GM18502 (cell line): ENCODE measurements at regions not wholly inside any gene's neighbourhood (a gene's known extent, or its start where the extent isn't known, plus 50 kb on each side); places are given as distances from the start of the nearest gene placed in this dataset.

Experiments used
- ATAC-seq: cut with Tn5 transposase; IDR thresholded peaks from one replicate; pipeline ENCODE4 v1.9.1; 2021; ENCODE audit warnings: mild to moderate bottlenecking; ENCODE audit not compliant: unreplicated experiment, poor library complexity

DNA sequence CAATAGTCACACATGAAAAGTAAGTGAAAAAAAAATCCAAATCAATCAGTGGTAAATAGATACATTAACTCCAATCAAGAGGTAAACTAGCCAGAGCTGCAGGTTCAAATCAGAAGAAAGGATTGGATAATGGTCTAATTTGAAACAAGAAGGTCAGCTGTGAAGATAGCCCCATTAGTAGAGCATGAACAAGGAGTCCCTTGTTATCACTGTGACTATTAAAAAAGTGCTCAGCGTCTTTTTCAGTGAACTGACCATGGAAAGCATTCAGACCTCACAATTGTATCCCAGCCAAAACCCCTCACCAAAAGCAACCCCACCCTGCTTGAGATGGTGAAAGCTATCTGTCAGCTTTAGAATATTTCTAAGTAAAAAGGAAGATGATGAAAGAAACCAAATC lies 125.0 kb upstream of the EGLN3 start:
- no peak for ATAC-seq

DNA sequence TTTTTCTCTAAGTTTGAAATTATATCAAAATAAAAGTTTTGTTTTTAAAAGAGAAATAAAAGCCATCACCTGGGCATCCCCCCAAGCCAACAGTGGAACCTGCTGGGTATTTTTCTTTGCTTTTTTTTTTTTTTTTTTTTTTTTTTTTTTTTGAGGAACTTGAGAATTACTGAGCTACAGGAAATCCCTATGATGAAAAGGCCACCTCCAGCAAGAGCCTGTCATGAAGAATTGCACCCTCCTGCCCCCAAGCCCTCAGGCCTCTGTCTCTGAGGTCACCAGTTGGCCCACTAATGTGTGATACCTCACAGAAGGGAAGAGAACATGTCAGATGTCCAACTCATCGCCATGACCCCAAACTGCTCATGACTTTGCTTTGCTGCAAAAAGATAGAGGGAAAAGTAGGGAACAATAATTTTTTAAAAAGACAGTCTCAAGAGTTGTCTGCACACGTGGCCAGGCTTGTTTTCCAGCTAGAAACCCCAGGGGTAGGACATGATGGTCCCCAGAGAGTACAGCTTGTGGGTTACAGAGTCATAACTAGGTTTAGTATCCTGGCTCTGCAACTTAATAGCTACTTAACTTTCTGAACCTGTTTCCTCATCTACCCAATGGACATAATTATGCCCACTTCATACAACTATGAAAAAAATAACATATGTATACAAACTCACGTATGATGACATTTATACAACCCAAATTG lies 124.3 kb upstream of the EGLN3 start:
- ATAC-seq: peak; percentile 76

DNA sequence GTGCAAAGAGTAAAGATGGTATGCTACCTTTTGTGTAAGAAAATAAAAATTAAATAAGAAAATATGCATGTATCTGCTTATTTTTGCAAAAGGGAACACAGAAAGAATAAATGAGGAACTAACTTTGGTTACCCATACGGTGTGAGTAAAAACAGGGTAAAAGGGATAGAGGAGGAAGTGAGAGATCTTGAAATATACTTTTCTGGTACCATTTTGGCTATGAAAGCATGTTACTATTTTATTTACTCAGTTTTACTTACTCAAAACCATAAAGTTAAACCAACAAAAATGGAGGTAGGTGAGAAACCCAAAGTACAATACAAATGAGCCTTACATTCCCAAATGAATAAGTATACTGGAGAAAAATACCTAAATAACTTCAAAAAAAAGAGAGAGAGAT lies 122.0 kb upstream of the EGLN3 start:
- no peak for ATAC-seq

DNA sequence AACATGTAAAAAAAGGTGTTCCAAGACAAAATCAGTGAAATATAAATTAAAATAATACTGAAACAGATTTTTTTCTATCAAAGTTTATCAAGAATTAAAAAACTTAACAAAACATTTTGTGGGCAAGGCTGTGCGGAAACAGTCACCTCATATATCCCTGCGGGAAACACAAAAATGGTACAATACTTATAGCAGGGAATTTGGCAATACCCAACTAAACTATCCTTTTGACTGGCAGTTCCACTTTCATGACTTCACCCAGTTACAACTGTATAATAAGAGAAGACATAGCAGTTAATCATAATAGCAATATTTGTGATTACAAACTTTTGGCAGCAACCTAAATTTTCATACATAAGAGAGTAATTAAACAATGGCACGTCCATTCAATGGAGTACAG lies 121.5 kb upstream of the EGLN3 start:
- ATAC-seq: no peak

DNA sequence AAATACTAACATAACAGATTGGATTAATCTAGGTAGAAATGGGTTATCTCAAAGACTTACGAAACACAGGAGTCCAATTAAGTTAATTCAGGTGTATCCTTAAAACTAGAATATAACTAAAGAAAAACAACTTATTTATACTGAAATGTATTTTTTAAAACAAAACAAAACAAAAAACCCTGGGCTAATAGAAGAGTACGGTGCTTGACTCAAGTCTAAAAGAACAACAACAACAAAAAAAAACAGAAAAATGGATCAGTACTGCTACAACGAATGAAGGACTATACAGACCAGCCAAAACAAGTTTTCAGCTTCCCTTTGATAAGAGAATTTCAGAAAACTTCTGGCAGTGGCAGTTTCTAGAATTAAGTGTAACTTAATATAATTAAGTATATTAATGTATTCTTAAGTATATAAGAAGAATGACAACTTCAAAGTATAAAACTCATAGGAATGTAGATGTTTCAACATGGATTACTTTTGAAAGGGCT lies 120.1 kb upstream of the EGLN3 start:
- no peak for ATAC-seq

DNA sequence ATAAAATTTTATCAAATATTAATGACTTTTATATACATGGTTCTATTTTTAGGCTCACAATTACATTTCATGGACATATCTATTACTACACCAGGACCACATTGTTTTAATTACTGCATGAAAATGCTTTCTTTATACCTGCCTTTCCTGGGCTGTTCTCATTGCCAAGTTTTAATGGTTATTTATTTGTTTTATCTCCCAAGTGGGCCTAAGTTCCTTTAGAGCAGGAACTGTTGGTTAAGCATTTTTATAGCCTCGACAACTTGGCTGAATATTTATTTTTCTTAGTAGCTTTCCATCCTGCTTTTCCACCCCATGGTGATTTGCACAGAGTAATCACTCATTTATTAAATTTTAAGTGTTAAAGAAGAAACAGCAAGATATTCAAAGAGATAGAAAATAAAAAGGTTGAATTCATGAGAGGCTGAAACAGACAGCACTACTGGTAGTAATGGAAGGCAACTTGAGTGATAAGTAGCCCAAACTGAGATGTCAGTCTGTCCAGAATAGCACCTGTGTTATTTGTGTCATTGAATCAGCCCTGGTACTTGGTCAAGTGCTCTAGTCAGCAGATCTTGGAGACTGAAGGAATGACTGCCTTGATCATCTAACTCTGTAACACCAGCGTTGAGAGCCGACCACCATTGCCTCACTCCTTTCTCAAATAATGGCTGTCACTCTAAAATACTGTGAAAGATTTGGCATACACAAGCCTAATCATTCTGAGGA lies 119.1 kb upstream of the EGLN3 start:
- ATAC-seq: no peak

DNA sequence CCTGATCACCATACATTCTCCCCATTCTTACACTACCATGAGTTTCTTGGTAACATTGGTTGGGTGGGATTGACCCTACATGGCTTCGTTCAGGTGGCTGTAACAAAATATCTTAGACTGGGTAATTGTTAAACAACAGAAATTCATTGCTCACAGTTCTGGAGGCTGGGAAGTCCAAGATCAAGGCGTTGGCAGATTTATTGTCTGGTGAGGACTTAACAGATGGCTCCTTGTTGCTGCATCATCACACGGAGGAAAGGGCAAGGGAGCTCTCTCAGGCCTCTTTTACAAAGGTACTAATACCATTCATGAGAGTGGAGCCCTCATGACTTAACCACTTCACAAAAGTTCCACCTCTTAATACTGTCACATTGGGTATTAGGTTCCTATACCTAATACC lies 116.7 kb upstream of the EGLN3 start:
- no peak for ATAC-seq

DNA sequence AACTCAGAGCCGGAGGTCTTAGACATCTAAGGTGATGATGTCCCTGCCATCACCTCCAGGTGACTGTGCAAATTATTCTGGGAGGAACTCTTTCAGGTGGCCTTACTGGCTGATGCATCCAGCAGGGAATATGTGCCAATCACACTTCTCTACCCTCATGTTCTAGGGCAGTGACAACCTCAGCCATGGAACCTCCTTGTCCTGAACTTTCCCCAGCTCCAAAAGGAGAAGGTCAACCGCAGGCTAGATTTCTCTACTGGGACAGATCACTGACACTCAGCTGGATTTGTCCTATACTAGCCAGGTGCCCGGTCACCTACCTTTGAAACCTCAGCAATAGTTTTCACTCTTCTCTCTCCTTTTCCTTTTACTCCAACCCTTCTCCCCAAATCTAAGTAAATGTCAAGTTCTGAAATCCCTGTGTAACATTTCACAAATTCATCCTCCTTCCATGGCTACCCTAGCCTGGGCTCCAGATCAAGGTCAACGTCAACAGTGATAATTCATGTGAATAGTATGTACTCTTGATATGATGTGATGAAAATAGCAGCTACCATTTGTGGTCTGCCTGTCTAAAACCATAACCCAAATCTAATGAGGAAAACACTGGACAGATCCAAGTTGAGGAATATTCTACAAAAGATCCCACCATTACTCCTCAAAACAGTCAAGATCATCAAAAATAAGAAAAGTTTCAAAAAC lies 115.0 kb upstream of the EGLN3 start:
- ATAC-seq: no peak

DNA sequence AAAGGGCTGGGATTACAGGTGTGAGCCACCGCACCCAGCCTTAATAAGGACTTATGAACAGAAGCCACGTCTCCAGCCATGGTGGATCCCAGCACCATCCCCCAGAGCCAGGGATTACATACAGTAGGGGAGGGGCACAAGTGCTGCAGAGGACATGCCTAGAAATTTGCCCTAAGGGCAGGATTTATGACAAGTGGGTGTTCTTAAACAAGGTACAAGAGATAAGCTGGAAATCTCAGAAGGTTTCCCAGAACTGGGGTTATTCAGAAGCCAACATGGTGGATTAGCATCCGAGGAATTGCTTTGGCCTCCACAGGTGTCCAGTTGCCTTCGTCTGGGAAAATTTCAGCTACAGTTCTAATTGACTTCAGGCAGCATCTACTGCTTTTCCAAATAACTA lies 114.4 kb upstream of the EGLN3 start:
- no peak for ATAC-seq

DNA sequence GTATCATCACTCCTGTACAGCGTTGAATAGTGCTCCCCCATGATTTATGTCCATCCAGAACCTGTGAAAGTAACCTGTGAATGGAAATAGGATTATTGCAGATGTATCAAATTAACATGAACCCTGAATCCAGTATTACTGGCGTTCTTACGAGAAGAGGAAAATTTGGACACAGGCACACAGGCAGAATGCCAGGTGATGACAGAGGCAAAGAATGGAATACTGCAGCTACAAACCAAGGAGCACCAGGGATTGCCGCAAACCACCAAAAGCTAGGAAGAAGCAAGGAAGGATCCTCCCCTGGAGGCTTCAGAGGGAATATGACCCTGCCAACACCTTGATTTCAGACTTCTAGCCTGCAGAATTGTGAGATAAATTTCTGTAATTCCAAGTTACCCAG lies 113.5 kb upstream of the EGLN3 start:
- no peak for ATAC-seq

DNA sequence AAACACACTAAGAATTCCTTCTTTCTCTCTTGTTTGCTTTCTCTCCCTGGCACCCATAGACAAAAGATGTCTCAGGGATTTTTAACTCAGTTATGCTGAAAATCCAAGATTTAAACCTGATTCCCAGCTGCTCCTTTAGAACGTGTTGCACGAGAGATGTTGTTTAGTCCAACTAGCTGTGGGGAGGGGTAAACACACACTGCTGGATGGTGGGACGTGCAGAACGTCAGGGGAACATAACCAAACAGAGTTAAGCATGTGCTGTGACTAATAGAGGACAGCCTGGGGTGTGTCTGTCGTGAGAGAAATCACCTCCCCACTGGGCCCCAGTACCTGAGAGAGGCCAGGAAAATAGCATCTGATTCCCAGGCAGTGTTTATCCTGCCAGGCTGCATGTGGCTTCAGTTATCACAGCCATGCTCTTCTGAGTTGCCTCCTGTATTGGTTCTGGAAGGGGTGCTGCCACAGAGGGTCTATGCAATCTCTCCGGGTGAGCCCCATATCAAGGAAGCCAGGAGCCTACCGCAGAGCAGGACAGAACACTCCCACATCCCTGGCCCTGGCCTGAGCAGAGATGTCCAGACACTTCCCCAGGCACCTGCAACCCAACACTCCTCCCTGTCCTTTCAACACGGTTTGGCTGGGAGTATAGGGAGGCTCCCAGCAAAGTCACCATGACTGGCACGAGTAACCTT lies 112.7 kb upstream of the EGLN3 start:
- ATAC-seq: no peak

DNA sequence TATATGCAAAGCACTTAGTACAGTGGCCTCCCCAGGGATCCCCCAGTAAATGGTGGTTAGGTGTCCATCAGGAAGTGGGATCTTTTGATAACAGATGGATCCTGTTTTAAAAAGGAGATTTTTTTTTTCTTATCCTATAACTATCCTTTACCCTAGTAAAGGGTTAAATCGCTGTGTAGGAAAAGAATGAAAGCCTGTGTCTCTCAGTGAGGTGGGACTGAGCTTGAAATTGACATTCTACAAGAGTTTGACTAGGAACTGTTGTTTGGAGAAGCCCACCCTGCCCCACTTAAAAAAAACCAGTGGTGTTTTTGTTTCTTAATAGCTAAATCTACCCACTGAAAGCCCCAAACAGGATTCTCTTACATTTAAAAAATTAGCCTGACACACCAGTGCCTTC lies 112.2 kb upstream of the EGLN3 start:
- ATAC-seq: no peak

DNA sequence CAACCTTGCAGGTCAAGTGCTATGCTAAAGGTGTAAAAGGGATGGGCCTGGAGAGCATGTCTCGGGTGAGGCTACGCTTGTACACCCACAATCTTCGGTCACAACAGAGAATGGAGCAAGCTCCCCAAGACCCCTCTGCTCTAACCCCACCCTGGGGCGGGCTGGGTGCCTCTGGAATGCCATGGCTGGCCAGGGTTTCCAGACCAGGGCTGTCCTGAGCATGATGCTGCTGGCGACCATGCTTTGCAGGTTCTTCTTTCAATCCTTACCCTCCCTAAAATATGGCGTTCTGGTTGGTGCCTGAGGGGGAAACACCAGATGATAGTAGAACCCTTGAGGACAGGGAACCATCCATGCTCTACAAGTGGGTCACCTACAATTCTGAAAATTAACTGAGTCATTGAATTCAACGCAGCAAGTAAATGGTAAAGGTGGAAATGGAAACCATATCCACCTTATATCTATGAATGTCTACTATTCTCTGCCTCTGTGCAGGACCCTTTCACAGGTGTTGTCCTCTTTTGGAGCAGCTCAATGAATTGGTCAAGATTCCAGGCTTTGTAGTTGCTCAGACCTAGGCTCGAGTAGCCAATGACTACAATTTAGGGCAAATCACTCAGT lies 111.6 kb upstream of the EGLN3 start:
- ATAC-seq: no peak

DNA sequence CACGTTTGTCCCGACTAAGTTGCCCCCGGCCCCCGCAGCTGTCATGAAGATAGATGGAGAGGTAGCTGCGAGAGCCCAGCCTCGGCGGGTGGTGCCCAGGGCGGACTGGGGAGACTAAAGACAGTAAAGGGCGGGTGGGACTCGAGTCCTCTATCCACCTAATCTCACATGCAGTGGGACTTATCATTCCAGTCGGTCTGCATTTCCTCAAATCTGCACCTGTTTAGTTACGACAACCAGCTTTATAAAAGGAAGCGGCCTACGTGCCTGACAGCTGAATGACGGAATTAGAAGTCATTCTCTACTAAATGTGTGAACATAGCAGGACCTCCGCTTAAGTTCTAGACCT lies 109.8 kb upstream of the EGLN3 start:
- peak; percentile 22 for ATAC-seq

DNA sequence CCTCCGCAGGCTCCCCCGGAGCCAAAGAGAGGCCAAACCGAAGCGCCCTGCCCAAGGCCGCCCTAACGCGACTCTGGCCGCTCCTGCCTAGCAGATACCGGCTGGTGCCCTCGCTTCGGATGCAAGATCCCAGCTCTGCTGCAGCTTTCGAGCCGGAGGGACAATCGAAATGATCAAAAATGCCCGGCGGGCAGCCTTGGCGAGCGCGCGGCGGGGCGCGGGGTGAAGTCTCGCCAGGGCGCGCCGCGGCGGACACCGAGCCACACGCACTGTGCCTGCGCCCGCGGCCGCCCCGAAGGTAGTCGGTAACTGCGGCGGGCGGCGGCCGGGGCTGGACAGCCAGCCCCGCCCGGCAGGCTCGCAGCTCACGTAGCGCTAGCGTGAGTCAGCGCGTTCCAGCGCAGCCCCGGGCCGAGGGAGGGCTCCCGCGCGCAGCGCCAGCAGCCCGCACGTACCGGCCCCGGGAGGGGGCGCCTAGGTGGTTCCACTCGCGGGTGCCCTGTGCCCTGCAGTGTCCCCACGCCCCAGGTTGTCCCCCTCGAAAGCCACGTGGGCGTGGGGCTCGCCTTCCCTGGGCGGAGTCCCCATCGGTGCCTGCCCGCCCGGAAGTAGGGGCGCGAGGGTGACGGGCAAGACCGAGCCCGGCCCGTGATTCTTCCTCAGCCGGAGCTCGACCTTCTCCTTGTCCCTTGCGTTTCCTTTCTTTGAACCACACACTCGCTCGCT lies 109.2 kb upstream of the EGLN3 start:
- peak; percentile 93 for ATAC-seq

DNA sequence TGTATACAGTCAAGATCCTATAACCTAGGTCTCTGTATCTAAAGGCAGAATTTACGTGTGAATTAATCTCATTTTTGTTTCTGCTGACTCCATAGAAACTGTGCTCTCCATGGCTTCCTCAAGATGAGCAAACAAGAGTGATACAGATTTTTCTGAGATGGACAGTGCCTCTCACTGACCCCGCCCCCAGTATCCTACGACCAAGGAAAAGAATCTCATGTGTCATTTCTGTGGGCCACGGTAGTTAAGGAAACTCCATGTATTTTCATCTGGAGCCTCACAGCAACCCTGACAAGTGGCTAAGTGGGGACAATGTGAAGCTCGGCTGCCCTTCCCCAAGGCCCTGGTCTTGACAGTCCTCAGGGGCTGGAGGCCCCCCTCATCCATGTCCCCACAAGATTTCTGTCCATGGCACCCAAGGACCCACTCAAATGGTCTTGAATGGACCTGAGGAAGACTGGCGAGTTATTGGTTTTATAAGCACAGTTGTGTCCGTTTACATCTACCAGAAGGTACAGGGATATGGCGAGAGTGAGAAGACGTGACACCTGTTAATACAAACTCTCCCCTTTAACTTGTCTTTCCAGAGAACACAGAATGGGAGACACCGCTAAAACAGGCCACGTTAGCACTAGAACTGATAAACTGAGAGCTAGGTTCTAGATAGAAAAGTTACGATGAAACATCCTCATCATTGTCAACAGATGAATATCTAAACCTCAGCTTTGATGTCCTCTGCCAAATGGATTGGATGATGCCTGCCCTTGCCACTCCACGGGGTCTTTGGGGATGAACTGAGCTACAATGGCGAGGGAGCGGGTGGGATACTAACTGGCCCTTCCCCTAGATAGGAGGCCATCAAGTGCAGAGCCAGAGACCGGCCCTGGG lies 108.4 kb upstream of the EGLN3 start:
- no peak for ATAC-seq

DNA sequence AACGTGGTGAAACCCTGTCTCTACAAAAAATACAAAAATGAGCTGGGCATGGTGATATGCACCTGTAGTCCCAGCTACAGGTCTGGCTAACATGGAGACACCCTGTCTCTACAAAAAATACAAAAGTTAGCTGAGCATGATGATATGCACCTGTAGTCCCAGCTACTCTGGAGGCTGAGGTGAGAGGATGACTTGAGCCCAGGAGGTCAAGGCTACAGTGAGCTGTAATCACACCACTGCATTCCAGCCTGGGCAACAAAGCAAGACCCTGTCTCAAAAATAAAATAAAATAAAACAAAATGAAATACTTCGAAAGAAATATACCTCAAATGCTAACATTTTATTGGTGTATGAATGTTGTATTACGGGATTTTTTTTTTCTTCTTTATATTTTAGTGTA lies 107.6 kb upstream of the EGLN3 start:
- ATAC-seq: no peak

DNA sequence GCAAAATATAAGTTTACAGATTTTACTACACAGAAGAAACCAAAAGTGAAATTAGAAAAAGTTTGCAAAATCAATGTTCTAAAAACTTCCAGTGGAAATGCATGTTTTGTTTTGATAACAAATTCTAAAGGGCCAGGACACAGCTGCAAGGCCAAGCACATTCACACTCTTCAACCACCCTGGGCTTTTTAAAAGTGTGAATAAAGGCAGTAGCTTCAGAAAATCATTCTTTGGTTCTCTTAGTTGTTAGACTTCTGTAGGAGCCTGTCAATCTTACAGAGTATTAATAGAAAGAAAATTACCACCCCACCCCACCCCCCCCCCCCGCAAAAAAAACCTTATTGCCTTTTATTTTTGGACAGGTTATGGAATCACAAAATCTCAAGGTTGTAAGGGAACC lies 105.2 kb upstream of the EGLN3 start:
- no peak for ATAC-seq
